HepG2 (cell line): ENCODE measurements at regions not wholly inside any gene's neighbourhood (a gene's known extent, or its start where the extent isn't known, plus 50 kb on each side); places are given as distances from the start of the nearest gene placed in this dataset.

Experiments used
- ATAC-seq: fragments of 200-7000 bp; cut with Tn5 transposase; 3 replicates; pipeline ENCODE4 v1.9.1; 2020; ENCODE audit warnings: mild to moderate bottlenecking, moderate library complexity
- BruUV-seq: library from RNA; stranded (reverse); fragments of 400-500 nt; replicated peaks from 2 replicates; lab custom pipeline; 2021; lab: Mats Ljungman, UMichigan
- CTCF ChIA-PET: fragments of 300-600 bp; formaldehyde crosslinking; extraction: SDS; loops from one replicate; lab custom pipeline; 2021; ENCODE audit warnings: low total read pairs, inconsistent platforms, low intra/inter-chr PET ratio; lab: Yijun Ruan, JAX
- POLR2A ChIA-PET: fragments of 350-600 bp; sonication (Branson Sonifier 250); formaldehyde crosslinking; loops from one replicate; lab custom pipeline; 2020; ENCODE audit warnings: antibody characterized with exemption, inconsistent platforms; lab: Yijun Ruan, JAX
- DNase-seq: peaks from one replicate; pipeline ENCODE4 v3.0.0-alpha.2; 2015; ENCODE audit warnings: low spot score
- FAIRE-seq: peaks from 3 replicates; lab custom pipeline; 2011; peaks lifted over from hg19 to GRCh38; lab: Jason Lieb, UNC
- H2AFZ ChIP-seq: one replicate; pipeline ENCODE4 v1.6.1; 2011; ENCODE audit warnings: low read length, inconsistent platforms
- H3K27ac ChIP-seq: fragments of 300-600 bp; 3 replicates; pipeline ENCODE4 v1.8.0; 2011; ENCODE audit warnings: mixed run types, mild to moderate bottlenecking, mixed read lengths, low read length, inconsistent platforms; ENCODE audit not compliant: insufficient read depth; ENCODE audit errors: extremely low read length
- H3K27me3 ChIP-seq, 2 experiments: fragments of 200-600 bp in 1 of 2; 2 replicates in 1 of 2; 3 replicates in 1 of 2; pipeline versions ENCODE4 v1.6.0 to v1.8.0; 2011; ENCODE audit warnings: low read length in 2 of 2, mild to moderate bottlenecking in 2 of 2, moderate library complexity in 2 of 2, inconsistent platforms in 1 of 2; ENCODE audit not compliant: insufficient read depth in 2 of 2, control insufficient read depth in 1 of 2
- H3K36me3 ChIP-seq, 2 experiments: fragments of 200-600 bp in 1 of 2; replicated peaks in 1 of 2; 2 replicates in 1 of 2; 3 replicates in 1 of 2; pipeline versions ENCODE4 v1.5.1 to v1.8.0; 2011; ENCODE audit warnings: low read length in 2 of 2, inconsistent platforms in 1 of 2; ENCODE audit not compliant: insufficient read depth in 2 of 2, control insufficient read depth in 1 of 2
- H3K4me1 ChIP-seq: 2 replicates; pipeline ENCODE4 v1.5.1; 2012; ENCODE audit warnings: low read length, inconsistent platforms; ENCODE audit not compliant: insufficient read depth
- H3K4me2 ChIP-seq: 2 replicates; pipeline ENCODE4 v1.6.0; 2011; ENCODE audit warnings: low read depth, low read length, inconsistent platforms
- H3K4me3 ChIP-seq, 3 experiments: fragments of 200-600 bp in 1 of 3; sonication (generic), shearing (Covaris generic) in 1 of 3; replicated peaks in 1 of 3; 2 replicates each; pipeline ENCODE4 v1.5.1; 2011 to 2016; ENCODE audit warnings: low read length in 3 of 3, inconsistent platforms in 2 of 3, low read depth in 2 of 3, mild to moderate bottlenecking in 2 of 3, control low read depth in 1 of 3, mixed read lengths in 1 of 3; ENCODE audit not compliant: insufficient read depth in 1 of 3
- H3K79me2 ChIP-seq: one replicate; pipeline ENCODE4 v1.6.1; 2011; ENCODE audit warnings: low read length, inconsistent platforms; ENCODE audit not compliant: insufficient read depth
- H3K9ac ChIP-seq: 2 replicates; pipeline ENCODE4 v1.6.0; 2011; ENCODE audit warnings: mild to moderate bottlenecking, low read depth, low read length, inconsistent platforms; ENCODE audit not compliant: insufficient read depth
- H3K9me3 ChIP-seq: 2 replicates; pipeline ENCODE4 v1.5.1; 2012; ENCODE audit warnings: mild to moderate bottlenecking, low read length
- H4K20me1 ChIP-seq: 2 replicates; pipeline ENCODE4 v1.6.0; 2011; ENCODE audit warnings: inconsistent platforms, mild to moderate bottlenecking, low read length, moderate library complexity; ENCODE audit not compliant: insufficient read depth
- CEBPB ChIP-seq: IDR thresholded peaks from 2 replicates; pipeline ENCODE4 v1.6.1; 2011; ENCODE audit warnings: low read depth, low read length, improper control_type of control experiment, borderline replicate concordance
- CREB1 ChIP-seq, 2 experiments: fragments of 450-650 bp in 1 of 2; IDR thresholded peaks; 2 replicates each; pipeline ENCODE4 v1.6.1; 2016 to 2017; ENCODE audit warnings: control low read depth in 1 of 2, mild to moderate bottlenecking in 1 of 2, missing compliant biosample characterization in 1 of 2, missing genetic modification characterization in 1 of 2
- EEA1 ChIP-seq: sonication (generic); formaldehyde crosslinking; IDR thresholded peaks from 2 replicates; pipeline ENCODE4 v1.5.1; 2020; ENCODE audit warnings: mild to moderate bottlenecking, missing genetic modification reagents, borderline replicate concordance
- FOXC1 ChIP-seq: sonication (generic); formaldehyde crosslinking; IDR thresholded peaks from 2 replicates; pipeline ENCODE4 v1.8.0; 2022; ENCODE audit warnings: mild to moderate bottlenecking, missing genetic modification reagents, borderline replicate concordance
- FOXJ3 ChIP-seq: sonication (generic); formaldehyde crosslinking; IDR thresholded peaks from 2 replicates; pipeline ENCODE4 v1.4.0; 2020; ENCODE audit warnings: missing genetic modification reagents, mild to moderate bottlenecking, borderline replicate concordance
- GRHL1 ChIP-seq: sonication (generic); formaldehyde crosslinking; conservative IDR thresholded peaks from 2 replicates; pipeline ENCODE4 v1.8.0; 2022; ENCODE audit warnings: missing genetic modification reagents
- HNRNPK ChIP-seq: fragments of 200-400 bp; formaldehyde crosslinking; IDR thresholded peaks from 2 replicates; pipeline ENCODE4 v1.6.1; 2018; ENCODE audit warnings: low read length, low read depth, moderate library complexity, mild to moderate bottlenecking; ENCODE audit not compliant: poor library complexity, severe bottlenecking
- JUNB ChIP-seq: sonication (generic); formaldehyde crosslinking; IDR thresholded peaks from 2 replicates; pipeline ENCODE4 v1.8.0; 2022; ENCODE audit warnings: missing genetic modification reagents, mild to moderate bottlenecking, borderline replicate concordance
- KLF6 ChIP-seq: IDR thresholded peaks from 2 replicates; pipeline ENCODE4 v1.8.0; 2016; ENCODE audit warnings: missing biosample characterization, missing genetic modification reagents
- RARG ChIP-seq: sonication (generic); formaldehyde crosslinking; IDR thresholded peaks from 2 replicates; pipeline ENCODE4 v1.4.0; 2020; ENCODE audit warnings: low read depth, mild to moderate bottlenecking, missing genetic modification reagents
- RNF2 ChIP-seq: fragments of 450-650 bp; conservative IDR thresholded peaks from 2 replicates; pipeline ENCODE4 v1.6.1; 2016; ENCODE audit warnings: low read depth
- TFDP2 ChIP-seq: sonication (generic); formaldehyde crosslinking; IDR thresholded peaks from 2 replicates; pipeline ENCODE4 v1.4.0; 2020; ENCODE audit warnings: missing genetic modification reagents
- U2AF2 ChIP-seq: fragments of 200-400 bp; formaldehyde crosslinking; IDR thresholded peaks from 2 replicates; pipeline ENCODE4 v1.6.1; 2017; ENCODE audit warnings: low read depth, mild to moderate bottlenecking, low read length
- ZNF281 ChIP-seq: sonication (generic); formaldehyde crosslinking; IDR thresholded peaks from 2 replicates; pipeline ENCODE4 v1.4.0; 2020; ENCODE audit warnings: missing genetic modification reagents, borderline replicate concordance
- ZNF572 ChIP-seq: sonication (generic); formaldehyde crosslinking; IDR thresholded peaks from 2 replicates; pipeline ENCODE4 v1.5.1; 2020; ENCODE audit warnings: mild to moderate bottlenecking, missing genetic modification reagents
- ZNF652 ChIP-seq: IDR thresholded peaks from 2 replicates; pipeline ENCODE4 v1.6.1; 2016; ENCODE audit warnings: low read depth, borderline replicate concordance
- ZNF780A ChIP-seq: sonication (generic); formaldehyde crosslinking; IDR thresholded peaks from 2 replicates; pipeline ENCODE4 v1.8.0; 2022; ENCODE audit warnings: mild to moderate bottlenecking, missing genetic modification reagents, moderate library complexity
- WGBS: methylation state at CpG from one replicate; pipeline ENCODE4 v1.1.6; 2017; ENCODE audit warnings: low lambda C conversion rate; 5-methylcytosine and 5-hydroxymethylcytosine counted together
- in situ Hi-C: cut with HindIII; loops from 2 replicates; pipeline ENCODE4 v1.10.0; 2017; ENCODE audit warnings: low pct_unique_long_range_greater_than_20kb; ENCODE audit not compliant: extremely low pct_ligation_motif_present
- intact Hi-C: fragments of 100-400 bp; cut with micrococcal nuclease; formaldehyde crosslinking; loops from one replicate; pipeline ENCODE4 v1.10.0; 2022; ENCODE audit not compliant: unreplicated experiment
- TF ChIP-seq, protein P1 (sequence below): IDR thresholded peaks from 2 replicates; pipeline ENCODE4 v1.6.1; 2016; ENCODE audit warnings: missing compliant biosample characterization, missing genetic modification reagents, borderline replicate concordance

- CTCF ChIA-PET: no interaction called here
- no peak for TF ChIP-seq ZNF281 (CRISPR knock-in tag)
- TF ChIP-seq HNRNPK: no peak
- TF ChIP-seq JUNB (CRISPR knock-in tag): no peak
- no peak for TF ChIP-seq EEA1
- no peak for TF ChIP-seq FOXC1
- no peak for TF ChIP-seq GRHL1
- TF ChIP-seq ZNF572 (CRISPR knock-in tag): no peak
- TF ChIP-seq CEBPB: no peak
- no peak for TF ChIP-seq CREB1 (IDR thresholded peaks at IDR 0.05)
- no peak for TF ChIP-seq CREB1 (CRISPR knock-in tag; IDR thresholded peaks at IDR 0.05)
- no peak for TF ChIP-seq FOXJ3 (CRISPR knock-in tag)
- no peak for TF ChIP-seq ZNF780A
- TF ChIP-seq KLF6: no peak
- no peak for TF ChIP-seq TFDP2 (CRISPR knock-in tag)
- no peak for TF ChIP-seq ZNF652 (CRISPR knock-in tag)
- TF ChIP-seq RARG: no peak
- TF ChIP-seq RNF2: no peak
- TF ChIP-seq, protein P1, sequence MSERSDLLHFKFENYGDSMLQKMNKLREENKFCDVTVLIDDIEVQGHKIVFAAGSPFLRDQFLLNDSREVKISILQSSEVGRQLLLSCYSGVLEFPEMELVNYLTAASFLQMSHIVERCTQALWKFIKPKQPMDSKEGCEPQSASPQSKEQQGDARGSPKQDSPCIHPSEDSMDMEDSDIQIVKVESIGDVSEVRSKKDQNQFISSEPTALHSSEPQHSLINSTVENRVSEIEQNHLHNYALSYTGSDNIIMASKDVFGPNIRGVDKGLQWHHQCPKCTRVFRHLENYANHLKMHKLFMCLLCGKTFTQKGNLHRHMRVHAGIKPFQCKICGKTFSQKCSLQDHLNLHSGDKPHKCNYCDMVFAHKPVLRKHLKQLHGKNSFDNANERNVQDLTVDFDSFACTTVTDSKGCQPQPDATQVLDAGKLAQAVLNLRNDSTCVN: no peak
- TF ChIP-seq U2AF2: no peak
These were observed 630.3 kb upstream of the POT1 start for GRCh38 chr7:125559921-125560320.

More at GRCh38 chr7:125559921-125560320, 630.3 kb upstream of the POT1 start:
- Histone ChIP-seq H3K27me3 (no peaks in the 10 kb centered on the region), H3K79me2 (no peaks in the 10 kb centered on the region), H3K9me3 (no peaks in the 10 kb centered on the region; the same call in none of the 2 replicates), H3K9ac (no peak overlapping the region), H3K36me3 (no peaks in the 10 kb centered on the region), H3K27ac (no peak overlapping the region), H3K4me2 (no peak overlapping the region), H2AFZ (no peak overlapping the region), H4K20me1 (no peaks in the 10 kb centered on the region), H3K4me1 (no peaks in the 10 kb centered on the region), H3K4me3 (no peak overlapping the region)
- WGBS: 47% methylated on average over 2 of the region's 2 CpGs
- POLR2A ChIA-PET: no interaction called here
- no peak for ATAC-seq
- DNase-seq: no peak
- BruUV-seq: no TSS peak
- intact Hi-C loops: no loop called here
- no peak for FAIRE-seq
- in situ Hi-C loops: no loop called here
